ENCODE measurements at regions not wholly inside any gene's neighbourhood (a gene's known extent, or its start where the extent isn't known, plus 50 kb on each side); places are given as distances from the start of the nearest gene placed in this dataset.

GRCh38 chr10:56927701-56928100 lies 566.6 kb upstream of the ZWINT start (continued):
- TF ChIP-seq CTCF (IDR thresholded peaks at IDR 0.05 in 2 of 3, conservative IDR thresholded peaks at IDR 0.05 in 1 of 3; ENCODE audit: control insufficient read depth in 2 of 3, extremely low read depth in 1 of 3, insufficient read depth in 1 of 3, low read depth in 3 of 3, low read length in 3 of 3) (no peak), ZZZ3 (IDR thresholded peaks at IDR 0.05; ENCODE audit: control insufficient read depth, insufficient read length, low read depth) (no peak), ZBED1 (IDR thresholded peaks at IDR 0.05; ENCODE audit: borderline replicate concordance) (no peak)

GRCh38 chr10:56920601-56921261 lies 559.7 kb upstream of the ZWINT start:
- TF ChIP-seq ZBTB33 (IDR thresholded peaks at IDR 0.05) = no peak
- TF ChIP-seq NFXL1 (IDR thresholded peaks at IDR 0.05; ENCODE audit: borderline replicate concordance) = no peak
- TF ChIP-seq ASH2L (IDR thresholded peaks at IDR 0.05; ENCODE audit: borderline replicate concordance, low read depth) = no peak
- no peak for TF ChIP-seq MYB (IDR thresholded peaks at IDR 0.05; ENCODE audit: borderline replicate concordance, low read depth, low read length)
- TF ChIP-seq TCF3 (IDR thresholded peaks at IDR 0.05; ENCODE audit: borderline replicate concordance, insufficient read depth, low read depth, low read length) = no peak
- no peak for TF ChIP-seq STAT1 (conservative IDR thresholded peaks at IDR 0.05)
- Histone ChIP-seq H3K27ac (ENCODE audit: control insufficient read depth, insufficient read depth) (no peak overlapping the region), H3K4me2 (ENCODE audit: control insufficient read depth, insufficient read depth) (no peak overlapping the region), H4K20me1 (ENCODE audit: control insufficient read depth, insufficient read depth) (no peaks in the 10 kb centered on the region), H3K36me3 (ENCODE audit: control insufficient read depth in 2 of 2, insufficient read depth in 2 of 2, low read length in 1 of 2) (no peaks in the 10 kb centered on the region), H2AFZ (ENCODE audit: control insufficient read depth, low read depth, low read length) (no peak overlapping the region), H3K27me3 (replicated peaks in 1 of 2; ENCODE audit: control insufficient read depth in 2 of 2, insufficient read depth in 2 of 2, low read length in 1 of 2) (no peaks in the 10 kb centered on the region), H3K79me2 (ENCODE audit: control insufficient read depth, insufficient read depth, low read length) (no peaks in the 10 kb centered on the region), H3K4me3 (no peak overlapping the region), H3K9me3 (replicated peaks; ENCODE audit: control insufficient read depth, insufficient read depth, low read length) (no peaks in the 10 kb centered on the region), H3K9ac (ENCODE audit: control insufficient read depth, insufficient read depth, low read length) (no peak overlapping the region), H3K4me1 (ENCODE audit: control insufficient read depth, insufficient read depth, low read length) (no peaks in the 10 kb centered on the region)
- CTCF ChIA-PET = interaction anchor here (0.6 kb wide), 1 partner anchor 176 kb away, joined by 3 read pairs; no protein-coding TSS in a partner anchor
- POLR2A ChIA-PET = no interaction called here
- ATAC-seq = no peak
- FAIRE-seq = no peak
- WGBS (ENCODE audit: insufficient coverage, insufficient replicate concordance, low lambda C conversion rate, missing lambda C conversion rate) = 34% methylated on average over 11 of the region's 11 CpGs
- RAD21 ChIA-PET (ENCODE audit: unreplicated experiment) = no interaction called here
- in situ Hi-C loops (cut with MboI) (no loop called here), intact Hi-C loops (cut with micrococcal nuclease; ENCODE audit: unreplicated experiment) (no loop called here)
- DNase-seq (ENCODE audit: low read depth, low spot score) = no peak
- SMC1A ChIA-PET (ENCODE audit: uncharacterized antibody, unreplicated experiment) = no interaction called here
- BruUV-seq (replicated peaks) = no TSS peak

All from GM12878 (cell line).